Prostate gland (tissue), 2 donors: ENCODE measurements at regions not wholly inside any gene's neighbourhood (a gene's known extent, or its start where the extent isn't known, plus 50 kb on each side); places are given as distances from the start of the nearest gene placed in this dataset.

Experiments used
- DNase-seq: peaks from one replicate; pipeline ENCODE4 v3.0.0-alpha.2; 2019; ENCODE audit warnings: low spot score
- H3K27ac ChIP-seq, 2 donors: fragments of 200-600 bp; sonication (generic); 2 replicates each; pipeline ENCODE4 v1.5.1; 2017 to 2019
- H3K27me3 ChIP-seq: fragments of 200-600 bp; sonication (generic); replicated peaks from 2 replicates; pipeline ENCODE4 v1.5.1; 2019; ENCODE audit not compliant: insufficient read depth
- H3K36me3 ChIP-seq, 2 donors: fragments of 200-600 bp; sonication (generic); 1 replicate in 1 of 2; 2 replicates in 1 of 2; pipeline versions ENCODE4 v1.5.1 to v1.8.1; 2017 to 2019
- H3K4me1 ChIP-seq: fragments of 200-600 bp; sonication (generic); replicated peaks from 2 replicates; pipeline ENCODE4 v1.5.1; 2019
- H3K4me3 ChIP-seq, 2 donors: fragments of 200-600 bp; sonication (generic); 2 replicates each; pipeline ENCODE4 v1.5.1; 2017 to 2019
- H3K9me3 ChIP-seq: fragments of 200-600 bp; sonication (generic); 2 replicates; pipeline ENCODE4 v1.5.1; 2017
- POLR2A ChIP-seq: fragments of 450-650 bp; IDR thresholded peaks from one replicate; pipeline ENCODE4 v1.6.1; 2016; ENCODE audit warnings: antibody characterized with exemption, mild to moderate bottlenecking
- POLR2AphosphoS5 ChIP-seq: sonication (generic); formaldehyde crosslinking; IDR thresholded peaks from one replicate; pipeline ENCODE4 v1.6.1; 2017; ENCODE audit warnings: antibody characterized with exemption
- WGBS: methylation state at CpG from one replicate; pipeline ENCODE4 v1.1.5; 2018; 5-methylcytosine and 5-hydroxymethylcytosine counted together
- intact Hi-C: fragments of 100-400 bp; cut with DNase I; formaldehyde crosslinking; loops from one replicate; pipeline ENCODE4 v1.14.2; 2022
- TF ChIP-seq, protein P1 (sequence below), 4 experiments: fragments of 200-600 bp in 2 of 4; fragments of 450-650 bp in 2 of 4; sonication (generic) in 2 of 4; IDR thresholded peaks; 1 replicate in 3 of 4; 2 replicates in 1 of 4; pipeline ENCODE4 v1.5.1; 2016 to 2019; ENCODE audit warnings: antibody characterized with exemption in 4 of 4, mild to moderate bottlenecking in 2 of 4, moderate library complexity in 2 of 4

DNA sequence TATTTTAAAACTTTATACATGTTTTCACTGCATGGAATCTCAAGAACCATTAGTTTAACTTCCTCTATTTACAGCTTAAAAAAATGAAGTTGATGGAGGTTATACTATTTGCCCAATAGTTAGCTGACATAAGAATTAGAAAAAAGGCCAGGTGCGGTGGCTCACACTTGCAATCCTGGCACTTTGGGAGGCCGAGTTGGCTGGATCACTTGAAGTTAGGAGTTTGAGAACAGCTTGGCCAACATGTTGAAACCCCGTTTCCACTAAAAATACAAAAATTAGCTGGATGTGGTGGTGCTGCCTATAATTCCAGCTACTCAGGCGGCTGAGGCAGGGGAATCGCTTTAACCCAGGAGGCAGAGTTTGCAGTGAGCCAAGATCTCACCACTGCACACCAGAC lies 125.1 kb upstream of the CDH19 start:
- no peak for DNase-seq
- H3K9me3 ChIP-seq = no peaks in the 10 kb centered on the region
- H3K27ac ChIP-seq = no peak overlapping the region
- H3K27me3 ChIP-seq = no peaks in the 10 kb centered on the region
- TF ChIP-seq, protein P1, sequence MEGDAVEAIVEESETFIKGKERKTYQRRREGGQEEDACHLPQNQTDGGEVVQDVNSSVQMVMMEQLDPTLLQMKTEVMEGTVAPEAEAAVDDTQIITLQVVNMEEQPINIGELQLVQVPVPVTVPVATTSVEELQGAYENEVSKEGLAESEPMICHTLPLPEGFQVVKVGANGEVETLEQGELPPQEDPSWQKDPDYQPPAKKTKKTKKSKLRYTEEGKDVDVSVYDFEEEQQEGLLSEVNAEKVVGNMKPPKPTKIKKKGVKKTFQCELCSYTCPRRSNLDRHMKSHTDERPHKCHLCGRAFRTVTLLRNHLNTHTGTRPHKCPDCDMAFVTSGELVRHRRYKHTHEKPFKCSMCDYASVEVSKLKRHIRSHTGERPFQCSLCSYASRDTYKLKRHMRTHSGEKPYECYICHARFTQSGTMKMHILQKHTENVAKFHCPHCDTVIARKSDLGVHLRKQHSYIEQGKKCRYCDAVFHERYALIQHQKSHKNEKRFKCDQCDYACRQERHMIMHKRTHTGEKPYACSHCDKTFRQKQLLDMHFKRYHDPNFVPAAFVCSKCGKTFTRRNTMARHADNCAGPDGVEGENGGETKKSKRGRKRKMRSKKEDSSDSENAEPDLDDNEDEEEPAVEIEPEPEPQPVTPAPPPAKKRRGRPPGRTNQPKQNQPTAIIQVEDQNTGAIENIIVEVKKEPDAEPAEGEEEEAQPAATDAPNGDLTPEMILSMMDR (IDR thresholded peaks at IDR 0.05) = no peak
- TF ChIP-seq POLR2AphosphoS5 = no peak
- no peak for TF ChIP-seq POLR2A
- no peak overlapping the region for H3K4me3 ChIP-seq
- no peaks in the 10 kb centered on the region for H3K4me1 ChIP-seq
- WGBS = 95% methylated on average over 5 of the region's 5 CpGs
- intact Hi-C loops = no loop called here
- H3K36me3 ChIP-seq = no peaks in the 10 kb centered on the region

DNA sequence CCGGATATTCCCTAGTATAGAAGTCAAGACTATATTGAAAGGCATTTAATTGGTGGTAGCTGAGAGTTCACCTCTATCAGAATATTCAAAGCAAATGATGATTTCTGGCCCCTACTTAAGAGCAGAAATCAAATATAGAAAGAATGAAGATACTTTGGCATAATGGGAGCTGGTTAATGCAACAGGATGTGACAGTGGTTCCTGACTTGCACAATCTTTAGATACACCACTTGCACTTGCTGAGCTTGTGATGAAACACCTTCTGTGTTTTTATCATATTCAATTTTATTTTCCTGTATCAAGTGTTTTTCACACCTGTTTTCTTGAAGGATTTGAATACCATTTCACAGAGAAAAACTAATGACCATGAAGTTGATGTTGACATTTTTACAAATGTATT lies 124.1 kb upstream of the CDH19 start:
- Histone ChIP-seq H3K9me3 (no peaks in the 10 kb centered on the region), H3K4me3 (no peak overlapping the region), H3K27ac (no peak overlapping the region), H3K4me1 (no peaks in the 10 kb centered on the region), H3K27me3 (no peaks in the 10 kb centered on the region), H3K36me3 (no peaks in the 10 kb centered on the region)
- no peak for DNase-seq
- intact Hi-C loops = no loop called here
- WGBS = 100% methylated on average over 1 of the region's 1 CpG
- TF ChIP-seq POLR2AphosphoS5 (no peak), POLR2A (no peak)
- TF ChIP-seq, protein P1 (IDR thresholded peaks at IDR 0.05) = no peak

DNA sequence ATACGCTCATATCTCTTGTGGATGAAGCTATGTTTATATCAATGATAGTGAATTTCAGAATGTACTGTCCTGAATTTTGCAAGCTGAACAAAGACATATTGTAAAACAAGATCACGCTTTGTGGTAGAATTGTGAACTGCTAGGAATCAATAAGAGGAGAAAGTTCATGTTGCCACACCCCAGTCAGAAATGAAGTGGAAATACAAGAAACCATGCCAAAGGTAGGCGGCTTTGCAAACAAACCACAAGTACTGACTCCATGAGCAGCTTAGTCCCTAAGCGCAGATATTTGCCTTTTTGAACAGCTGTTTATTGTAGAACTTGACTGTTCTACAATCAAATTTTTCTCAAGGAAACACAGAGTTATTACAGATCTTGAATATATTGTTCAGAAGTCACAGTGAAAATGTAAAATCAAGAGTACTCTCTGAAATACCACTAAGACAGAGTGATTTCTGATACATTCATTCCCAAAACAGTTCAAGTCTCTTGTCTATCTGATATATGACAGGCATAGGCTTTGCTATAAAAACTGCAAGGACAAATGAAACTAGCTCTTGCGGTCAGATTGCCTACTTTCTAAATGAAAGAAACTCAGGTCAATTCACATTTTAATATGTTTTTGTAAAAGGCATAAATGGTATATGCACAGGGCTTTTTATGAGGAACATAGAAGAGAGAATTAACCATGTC lies 120.9 kb upstream of the CDH19 start:
- WGBS = 22% methylated on average over 5 of the region's 5 CpGs
- Histone ChIP-seq H3K36me3 (no peaks in the 10 kb centered on the region), H3K27ac (peak overlapping the region; percentile 13 to 56), H3K9me3 (no peaks in the 10 kb centered on the region), H3K4me1 (no peaks in the 10 kb centered on the region), H3K27me3 (no peaks in the 10 kb centered on the region), H3K4me3 (no peak overlapping the region)
- peak; percentile 63 for DNase-seq
- TF ChIP-seq POLR2AphosphoS5 (peak; percentile 62), POLR2A (no peak)
- TF ChIP-seq, protein P1 (IDR thresholded peaks at IDR 0.05) = peak in 2 of 4 experiments; percentile 43 to 47
- intact Hi-C loops = no loop called here

DNA sequence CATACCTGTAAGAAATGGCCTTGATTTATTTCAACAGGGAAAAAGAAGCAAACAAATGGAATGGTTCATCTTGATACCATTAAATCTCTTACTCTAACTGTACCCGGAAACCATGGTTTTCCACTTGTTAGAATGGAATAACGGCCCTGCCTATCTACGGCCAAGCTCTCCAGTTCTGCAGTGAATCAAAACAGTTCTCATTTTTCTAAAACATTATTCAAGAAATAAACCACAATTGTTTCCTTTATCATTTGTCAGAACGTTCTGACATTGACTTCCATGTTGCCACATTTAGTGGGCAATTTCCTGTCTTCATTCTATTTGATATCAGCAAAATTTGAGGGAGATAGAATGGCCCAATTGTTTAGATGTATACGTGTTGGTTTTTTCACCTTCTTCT lies 118.8 kb upstream of the CDH19 start:
- Histone ChIP-seq H3K9me3 (no peaks in the 10 kb centered on the region), H3K36me3 (no peaks in the 10 kb centered on the region), H3K4me1 (no peaks in the 10 kb centered on the region), H3K4me3 (no peak overlapping the region), H3K27me3 (no peaks in the 10 kb centered on the region), H3K27ac (no peak overlapping the region)
- DNase-seq = no peak
- WGBS = 75% methylated on average over 5 of the region's 5 CpGs
- intact Hi-C loops = no loop called here
- TF ChIP-seq POLR2AphosphoS5 = no peak
- no peak for TF ChIP-seq POLR2A

DNA sequence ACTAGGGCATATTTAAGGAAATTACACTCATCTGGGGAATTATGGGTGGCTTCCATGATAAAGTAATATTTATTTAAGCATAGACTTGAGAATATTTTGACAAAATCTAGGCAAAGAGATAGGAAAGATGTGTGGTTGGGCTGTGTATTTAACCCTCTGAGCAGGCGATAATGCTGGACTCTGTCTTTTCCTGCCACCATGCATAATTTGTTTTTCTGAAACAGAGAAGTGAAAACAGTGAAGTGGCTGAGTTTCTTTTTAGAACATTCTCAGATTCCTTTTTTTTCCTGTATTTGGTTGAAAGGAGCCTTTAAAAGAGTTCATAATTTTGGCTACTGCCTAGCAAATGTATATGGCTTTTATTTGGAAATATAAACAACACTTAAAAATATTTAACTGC lies 104.8 kb upstream of the CDH19 start:
- intact Hi-C loops = no loop called here
- H3K36me3 ChIP-seq = no peaks in the 10 kb centered on the region
- H3K9me3 ChIP-seq = no peaks in the 10 kb centered on the region
- H3K27me3 ChIP-seq = no peaks in the 10 kb centered on the region
- WGBS = 86% methylated on average over 1 of the region's 1 CpG
- no peak overlapping the region for H3K27ac ChIP-seq
- no peak for DNase-seq
- no peak overlapping the region for H3K4me3 ChIP-seq
- TF ChIP-seq, protein P1 (IDR thresholded peaks at IDR 0.05) = no peak
- H3K4me1 ChIP-seq = no peaks in the 10 kb centered on the region
